HG03575 (cell line): ENCODE measurements at regions not wholly inside any gene's neighbourhood (a gene's known extent, or its start where the extent isn't known, plus 50 kb on each side); places are given as distances from the start of the nearest gene placed in this dataset.

ENCODE experiments used
- ATAC-seq: cut with Tn5 transposase; IDR thresholded peaks from one replicate; pipeline ENCODE4 v1.9.1; 2021; ENCODE audit not compliant: unreplicated experiment, insufficient number of reproducible peaks, low FRiP score; ENCODE audit errors: extremely low read depth

- no peak for ATAC-seq
Measured at GRCh38 chr3:31476209-31476608, 56.5 kb upstream of the STT3B start.

- no peak for ATAC-seq
Measured at GRCh38 chr3:31479431-31479830, 53.3 kb upstream of the STT3B start.

GRCh38 chr3:31481697-31482096, 51.0 kb upstream of the STT3B start:
- no peak for ATAC-seq

GRCh38 chr3:31482493-31483200, 50.1 kb upstream of the STT3B start:
- no peak for ATAC-seq
